Astrocyte (in vitro differentiated cells and primary cell): ENCODE measurements at regions not wholly inside any gene's neighbourhood (a gene's known extent, or its start where the extent isn't known, plus 50 kb on each side); places are given as distances from the start of the nearest gene placed in this dataset.

ENCODE experiments used
- EZH2 ChIP-seq: IDR thresholded peaks from 2 replicates; pipeline ENCODE4 v1.6.1; 2012; ENCODE audit warnings: mild to moderate bottlenecking, low read length, inconsistent platforms; ENCODE audit not compliant: insufficient read depth
- TF ChIP-seq, protein P1 (sequence below): IDR thresholded peaks from 2 replicates; pipeline ENCODE4 v1.5.1; 2011; ENCODE audit warnings: low read depth, mild to moderate bottlenecking, inconsistent platforms, low read length, moderate library complexity; ENCODE audit not compliant: insufficient read depth

DNA sequence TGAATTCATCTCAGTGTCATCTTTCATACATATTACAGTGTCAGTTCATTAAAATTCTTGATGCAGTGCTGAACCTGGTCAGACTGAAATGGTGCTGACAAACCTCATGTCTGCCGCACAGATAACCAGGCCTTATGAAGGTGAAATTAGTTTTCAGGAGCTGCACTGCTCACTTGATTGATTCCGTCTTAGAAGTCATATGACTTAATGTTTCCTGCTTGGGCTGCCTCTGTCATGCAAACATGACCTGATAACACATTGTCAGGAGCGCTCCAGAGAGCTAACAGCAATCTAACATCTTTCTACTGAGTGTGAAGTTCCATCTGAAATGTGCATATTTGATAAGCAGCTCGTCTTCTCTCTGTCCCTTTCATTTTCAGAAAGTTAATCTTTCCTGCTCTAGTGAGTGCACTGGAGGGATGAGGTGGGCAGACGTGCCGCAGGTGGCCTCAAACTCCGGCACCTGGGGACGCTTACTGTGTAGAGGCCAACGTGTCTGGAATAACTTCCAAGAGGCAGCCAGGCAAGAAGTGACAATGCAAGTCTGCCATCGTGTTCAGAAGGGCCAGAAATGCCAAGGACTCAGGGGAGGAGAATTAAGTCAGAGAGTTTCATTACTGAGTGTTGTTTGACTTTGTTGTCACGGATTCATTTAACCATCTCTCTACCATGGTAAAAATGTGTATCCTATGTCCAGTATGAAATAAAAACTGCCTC, 592.1 kb downstream of the TLE1 start:
- TF ChIP-seq, protein P1, sequence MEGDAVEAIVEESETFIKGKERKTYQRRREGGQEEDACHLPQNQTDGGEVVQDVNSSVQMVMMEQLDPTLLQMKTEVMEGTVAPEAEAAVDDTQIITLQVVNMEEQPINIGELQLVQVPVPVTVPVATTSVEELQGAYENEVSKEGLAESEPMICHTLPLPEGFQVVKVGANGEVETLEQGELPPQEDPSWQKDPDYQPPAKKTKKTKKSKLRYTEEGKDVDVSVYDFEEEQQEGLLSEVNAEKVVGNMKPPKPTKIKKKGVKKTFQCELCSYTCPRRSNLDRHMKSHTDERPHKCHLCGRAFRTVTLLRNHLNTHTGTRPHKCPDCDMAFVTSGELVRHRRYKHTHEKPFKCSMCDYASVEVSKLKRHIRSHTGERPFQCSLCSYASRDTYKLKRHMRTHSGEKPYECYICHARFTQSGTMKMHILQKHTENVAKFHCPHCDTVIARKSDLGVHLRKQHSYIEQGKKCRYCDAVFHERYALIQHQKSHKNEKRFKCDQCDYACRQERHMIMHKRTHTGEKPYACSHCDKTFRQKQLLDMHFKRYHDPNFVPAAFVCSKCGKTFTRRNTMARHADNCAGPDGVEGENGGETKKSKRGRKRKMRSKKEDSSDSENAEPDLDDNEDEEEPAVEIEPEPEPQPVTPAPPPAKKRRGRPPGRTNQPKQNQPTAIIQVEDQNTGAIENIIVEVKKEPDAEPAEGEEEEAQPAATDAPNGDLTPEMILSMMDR: no peak
- no peak for TF ChIP-seq EZH2
